ENCODE measurements at regions not wholly inside any gene's neighbourhood (a gene's known extent, or its start where the extent isn't known, plus 50 kb on each side); places are given as distances from the start of the nearest gene placed in this dataset.

DNA sequence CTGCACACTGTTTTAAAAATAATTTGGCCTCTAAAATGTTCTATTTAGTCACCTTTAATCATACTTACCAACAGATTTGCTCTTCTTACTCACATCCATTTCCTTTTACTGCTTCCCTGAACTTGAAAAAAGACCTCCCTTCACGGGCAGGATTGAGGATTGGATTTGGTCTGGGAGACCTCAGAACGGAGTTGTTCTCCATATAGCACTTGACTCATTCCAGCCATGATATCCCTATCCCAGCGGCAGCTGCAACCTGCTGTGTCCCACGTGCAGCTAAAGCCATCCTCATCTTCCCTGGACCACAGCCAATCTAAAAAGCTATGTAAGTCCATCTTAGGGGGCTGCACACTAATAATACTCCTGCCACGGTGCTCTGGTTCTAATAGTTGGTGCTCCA lies 97.0 kb upstream of the PTPRM start:
- TF ChIP-seq, protein P1, sequence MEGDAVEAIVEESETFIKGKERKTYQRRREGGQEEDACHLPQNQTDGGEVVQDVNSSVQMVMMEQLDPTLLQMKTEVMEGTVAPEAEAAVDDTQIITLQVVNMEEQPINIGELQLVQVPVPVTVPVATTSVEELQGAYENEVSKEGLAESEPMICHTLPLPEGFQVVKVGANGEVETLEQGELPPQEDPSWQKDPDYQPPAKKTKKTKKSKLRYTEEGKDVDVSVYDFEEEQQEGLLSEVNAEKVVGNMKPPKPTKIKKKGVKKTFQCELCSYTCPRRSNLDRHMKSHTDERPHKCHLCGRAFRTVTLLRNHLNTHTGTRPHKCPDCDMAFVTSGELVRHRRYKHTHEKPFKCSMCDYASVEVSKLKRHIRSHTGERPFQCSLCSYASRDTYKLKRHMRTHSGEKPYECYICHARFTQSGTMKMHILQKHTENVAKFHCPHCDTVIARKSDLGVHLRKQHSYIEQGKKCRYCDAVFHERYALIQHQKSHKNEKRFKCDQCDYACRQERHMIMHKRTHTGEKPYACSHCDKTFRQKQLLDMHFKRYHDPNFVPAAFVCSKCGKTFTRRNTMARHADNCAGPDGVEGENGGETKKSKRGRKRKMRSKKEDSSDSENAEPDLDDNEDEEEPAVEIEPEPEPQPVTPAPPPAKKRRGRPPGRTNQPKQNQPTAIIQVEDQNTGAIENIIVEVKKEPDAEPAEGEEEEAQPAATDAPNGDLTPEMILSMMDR (IDR thresholded peaks at IDR 0.05; ENCODE audit: low read length), result no peak
- TF ChIP-seq EZH2 (IDR thresholded peaks at IDR 0.05; ENCODE audit: borderline replicate concordance, low read length), result no peak
